Neural progenitor cell (in vitro differentiated cells): ENCODE measurements at regions not wholly inside any gene's neighbourhood (a gene's known extent, or its start where the extent isn't known, plus 50 kb on each side); places are given as distances from the start of the nearest gene placed in this dataset.

Experiments
- DNase-seq: peaks from one replicate; pipeline ENCODE4 v3.0.0-alpha.2; 2016; ENCODE audit warnings: low spot score
- H2AFZ ChIP-seq: fragments of 200-600 bp; sonication (generic); replicated peaks from 2 replicates; pipeline ENCODE4 v1.6.1; 2016; ENCODE audit warnings: antibody characterized with exemption
- H3F3A ChIP-seq: fragments of 200-600 bp; sonication (generic); 2 replicates; pipeline ENCODE4 v1.6.1; 2016; ENCODE audit warnings: antibody characterized with exemption, low read depth
- H3K27ac ChIP-seq: fragments of 200-600 bp; sonication (generic); 2 replicates; pipeline ENCODE4 v1.5.1; 2016; ENCODE audit warnings: mild to moderate bottlenecking
- H3K27me3 ChIP-seq: fragments of 200-600 bp; sonication (generic); 2 replicates; pipeline ENCODE4 v1.6.1; 2016; ENCODE audit warnings: mild to moderate bottlenecking, moderate library complexity
- H3K36me3 ChIP-seq: fragments of 200-600 bp; sonication (generic); 2 replicates; pipeline ENCODE4 v1.5.1; 2016
- H3K4me1 ChIP-seq: fragments of 200-600 bp; sonication (generic); 2 replicates; pipeline ENCODE4 v1.6.1; 2016; ENCODE audit warnings: mixed run types
- H3K4me2 ChIP-seq: fragments of 200-600 bp; sonication (generic); 2 replicates; pipeline ENCODE4 v1.6.1; 2016
- H3K4me3 ChIP-seq: fragments of 200-600 bp; sonication (generic); 2 replicates; pipeline ENCODE4 v1.5.1; 2016
- H3K79me2 ChIP-seq: fragments of 200-600 bp; sonication (generic); 2 replicates; pipeline ENCODE4 v1.6.1; 2016; ENCODE audit warnings: low read depth
- H3K9ac ChIP-seq: fragments of 200-600 bp; sonication (generic); 2 replicates; pipeline ENCODE4 v1.6.1; 2016
- H3K9me3 ChIP-seq: fragments of 200-600 bp; sonication (generic); 2 replicates; pipeline ENCODE4 v1.5.1; 2016; ENCODE audit warnings: low read depth
- H4K20me1 ChIP-seq: fragments of 200-600 bp; sonication (generic); 2 replicates; pipeline ENCODE4 v1.6.1; 2016; ENCODE audit warnings: low read depth
- H3K27ac Mint-ChIP-seq: 3 replicates; pipeline ENCODE4 v1.8.0; 2021; ENCODE audit warnings: mixed read lengths
- H3K27me3 Mint-ChIP-seq: 2 replicates; pipeline ENCODE4 v1.8.0; 2022; ENCODE audit warnings: low read depth, mild to moderate bottlenecking, inconsistent platforms, moderate library complexity, mixed read lengths; ENCODE audit not compliant: insufficient read depth
- H3K36me3 Mint-ChIP-seq: 3 replicates; pipeline ENCODE4 v1.8.0; 2021; ENCODE audit warnings: mixed read lengths
- H3K4me1 Mint-ChIP-seq: 3 replicates; pipeline ENCODE4 v1.8.0; 2021; ENCODE audit warnings: mixed read lengths
- H3K4me3 Mint-ChIP-seq: 3 replicates; pipeline ENCODE4 v1.8.0; 2021; ENCODE audit warnings: mild to moderate bottlenecking, moderate library complexity, mixed read lengths
- H3K9me3 Mint-ChIP-seq: 3 replicates; pipeline ENCODE4 v1.8.0; 2020; ENCODE audit warnings: mixed read lengths
- EZH2 ChIP-seq: fragments of 200-600 bp; sonication (generic); IDR thresholded peaks from 2 replicates; pipeline ENCODE4 v1.6.1; 2017; ENCODE audit warnings: antibody characterized with exemption, mild to moderate bottlenecking, moderate library complexity
- EZH2phosphoT487 ChIP-seq: fragments of 200-600 bp; sonication (generic); IDR thresholded peaks from 2 replicates; pipeline ENCODE4 v1.6.1; 2017; ENCODE audit warnings: antibody characterized with exemption
- TF ChIP-seq, protein P1 (sequence below): fragments of 200-600 bp; sonication (generic); IDR thresholded peaks from 2 replicates; pipeline ENCODE4 v1.5.1; 2017; ENCODE audit warnings: antibody characterized with exemption, mild to moderate bottlenecking

DNA sequence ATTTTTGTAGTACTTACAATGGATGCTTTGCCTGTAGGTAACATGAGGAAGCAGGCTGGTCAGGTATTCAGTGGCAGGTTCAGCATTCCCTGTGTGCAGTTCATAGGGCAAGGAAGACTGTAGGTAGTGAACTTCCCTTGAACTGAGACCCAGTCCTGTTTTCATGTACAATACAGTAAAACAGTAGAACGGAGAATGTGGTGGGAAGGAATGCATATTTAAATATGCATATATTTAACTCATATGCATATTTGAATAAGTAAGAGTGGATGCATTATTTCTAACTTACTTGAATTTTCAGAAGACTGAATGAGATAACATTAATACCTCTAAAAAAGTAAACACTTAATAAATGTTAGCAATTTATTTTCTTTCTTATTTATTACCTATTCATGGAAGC is 147.6 kb upstream of the FLRT2 start:
- Histone ChIP-seq H3K9ac (no peak overlapping the region), H3K4me3 (no peak overlapping the region), H4K20me1 (no peaks in the 10 kb centered on the region), H3K9me3 (no peaks in the 10 kb centered on the region), H3K27me3 (no peaks in the 10 kb centered on the region), H2AFZ (no peak overlapping the region), H3F3A (peaks cover 16% of the 10 kb centered on the region), H3K4me2 (no peak overlapping the region), H3K79me2 (no peaks in the 10 kb centered on the region), H3K4me1 (peaks cover 28% of the 10 kb centered on the region), H3K27ac (no peak overlapping the region), H3K36me3 (no peaks in the 10 kb centered on the region)
- Mint-ChIP-seq H3K27me3 (peaks cover 4% of the 10 kb centered on the region), H3K4me3 (no peak overlapping the region), H3K4me1 (peaks cover 12% of the 10 kb centered on the region), H3K27ac (no peak overlapping the region), H3K9me3 (no peaks in the 10 kb centered on the region), H3K36me3 (no peaks in the 10 kb centered on the region)
- DNase-seq: no peak
- TF ChIP-seq EZH2phosphoT487: no peak
- TF ChIP-seq, protein P1, sequence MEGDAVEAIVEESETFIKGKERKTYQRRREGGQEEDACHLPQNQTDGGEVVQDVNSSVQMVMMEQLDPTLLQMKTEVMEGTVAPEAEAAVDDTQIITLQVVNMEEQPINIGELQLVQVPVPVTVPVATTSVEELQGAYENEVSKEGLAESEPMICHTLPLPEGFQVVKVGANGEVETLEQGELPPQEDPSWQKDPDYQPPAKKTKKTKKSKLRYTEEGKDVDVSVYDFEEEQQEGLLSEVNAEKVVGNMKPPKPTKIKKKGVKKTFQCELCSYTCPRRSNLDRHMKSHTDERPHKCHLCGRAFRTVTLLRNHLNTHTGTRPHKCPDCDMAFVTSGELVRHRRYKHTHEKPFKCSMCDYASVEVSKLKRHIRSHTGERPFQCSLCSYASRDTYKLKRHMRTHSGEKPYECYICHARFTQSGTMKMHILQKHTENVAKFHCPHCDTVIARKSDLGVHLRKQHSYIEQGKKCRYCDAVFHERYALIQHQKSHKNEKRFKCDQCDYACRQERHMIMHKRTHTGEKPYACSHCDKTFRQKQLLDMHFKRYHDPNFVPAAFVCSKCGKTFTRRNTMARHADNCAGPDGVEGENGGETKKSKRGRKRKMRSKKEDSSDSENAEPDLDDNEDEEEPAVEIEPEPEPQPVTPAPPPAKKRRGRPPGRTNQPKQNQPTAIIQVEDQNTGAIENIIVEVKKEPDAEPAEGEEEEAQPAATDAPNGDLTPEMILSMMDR: no peak
- no peak for TF ChIP-seq EZH2

DNA sequence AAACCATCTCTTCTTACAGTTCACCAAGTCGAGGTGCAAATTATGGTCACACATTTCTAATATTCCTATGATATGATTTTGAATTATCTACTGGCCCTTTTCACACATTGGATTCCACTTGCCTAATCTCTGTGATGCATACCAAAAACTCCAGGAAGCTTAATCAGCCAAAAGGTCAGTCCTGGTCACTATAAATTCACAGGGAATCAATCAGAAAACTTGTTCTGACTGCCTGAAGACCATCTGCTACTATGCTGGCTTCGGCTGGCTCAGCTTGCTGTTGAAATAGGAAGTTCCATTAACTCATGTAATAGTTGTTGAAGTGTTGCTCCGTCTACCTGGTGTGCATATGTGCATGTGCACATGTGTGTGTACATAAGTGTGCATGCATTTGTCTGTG is 142.8 kb upstream of the FLRT2 start:
- H4K20me1 ChIP-seq: no peaks in the 10 kb centered on the region
- no peaks in the 10 kb centered on the region for H3K36me3 ChIP-seq
- H3K27me3 ChIP-seq: no peaks in the 10 kb centered on the region
- no peak overlapping the region for H3K27ac Mint-ChIP-seq
- H3F3A ChIP-seq: no peaks in the 10 kb centered on the region
- no peak overlapping the region for H3K9ac ChIP-seq
- H3K4me3 ChIP-seq: no peak overlapping the region
- H2AFZ ChIP-seq: no peak overlapping the region
- TF ChIP-seq EZH2: no peak
- TF ChIP-seq, protein P1: no peak
- no peak for TF ChIP-seq EZH2phosphoT487
- H3K9me3 Mint-ChIP-seq: no peaks in the 10 kb centered on the region
- H3K27ac ChIP-seq: no peak overlapping the region
- no peak for DNase-seq
- no peak overlapping the region for H3K4me2 ChIP-seq
- H3K27me3 Mint-ChIP-seq: peaks cover 2% of the 10 kb centered on the region
- no peaks in the 10 kb centered on the region for H3K36me3 Mint-ChIP-seq
- H3K4me1 ChIP-seq: no peaks in the 10 kb centered on the region
- H3K9me3 ChIP-seq: no peaks in the 10 kb centered on the region
- H3K4me3 Mint-ChIP-seq: no peak overlapping the region
- H3K4me1 Mint-ChIP-seq: no peaks in the 10 kb centered on the region
- no peaks in the 10 kb centered on the region for H3K79me2 ChIP-seq

DNA sequence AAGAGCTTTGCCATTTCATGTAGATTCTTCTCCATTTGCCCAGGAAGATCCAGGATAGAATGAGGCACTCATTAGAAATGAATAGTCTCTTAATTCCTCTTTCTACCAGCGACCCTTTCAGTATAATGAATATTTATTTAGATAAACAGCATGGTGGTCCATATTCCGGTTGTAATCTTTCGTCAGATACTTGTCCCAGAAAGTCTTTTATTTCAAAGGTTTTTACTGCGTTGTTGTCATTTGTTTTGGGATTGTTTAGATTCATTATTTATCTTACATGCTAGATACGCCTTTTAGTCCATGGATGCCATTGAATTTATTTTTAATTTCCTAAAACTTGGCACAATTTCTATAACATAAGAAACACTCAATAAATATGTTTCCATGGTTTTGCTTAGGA is 139.7 kb upstream of the FLRT2 start:
- no peak for TF ChIP-seq EZH2
- TF ChIP-seq, protein P1: no peak
- no peak for TF ChIP-seq EZH2phosphoT487
- H3K4me2 ChIP-seq: no peak overlapping the region
- Mint-ChIP-seq H3K36me3 (no peaks in the 10 kb centered on the region), H3K4me3 (no peak overlapping the region), H3K27ac (no peak overlapping the region), H3K27me3 (no peaks in the 10 kb centered on the region), H3K9me3 (no peaks in the 10 kb centered on the region), H3K4me1 (peaks cover 4% of the 10 kb centered on the region)
- no peaks in the 10 kb centered on the region for H3F3A ChIP-seq
- H3K27ac ChIP-seq: no peak overlapping the region
- no peak overlapping the region for H3K9ac ChIP-seq
- H4K20me1 ChIP-seq: no peaks in the 10 kb centered on the region
- H3K4me1 ChIP-seq: peaks cover 13% of the 10 kb centered on the region
- H3K9me3 ChIP-seq: no peaks in the 10 kb centered on the region
- H3K36me3 ChIP-seq: no peaks in the 10 kb centered on the region
- H3K27me3 ChIP-seq: no peaks in the 10 kb centered on the region
- H2AFZ ChIP-seq: no peak overlapping the region
- no peak for DNase-seq
- no peak overlapping the region for H3K4me3 ChIP-seq
- H3K79me2 ChIP-seq: no peaks in the 10 kb centered on the region
